ENCODE measurements at regions not wholly inside any gene's neighbourhood (a gene's known extent, or its start where the extent isn't known, plus 50 kb on each side); places are given as distances from the start of the nearest gene placed in this dataset.

DNA sequence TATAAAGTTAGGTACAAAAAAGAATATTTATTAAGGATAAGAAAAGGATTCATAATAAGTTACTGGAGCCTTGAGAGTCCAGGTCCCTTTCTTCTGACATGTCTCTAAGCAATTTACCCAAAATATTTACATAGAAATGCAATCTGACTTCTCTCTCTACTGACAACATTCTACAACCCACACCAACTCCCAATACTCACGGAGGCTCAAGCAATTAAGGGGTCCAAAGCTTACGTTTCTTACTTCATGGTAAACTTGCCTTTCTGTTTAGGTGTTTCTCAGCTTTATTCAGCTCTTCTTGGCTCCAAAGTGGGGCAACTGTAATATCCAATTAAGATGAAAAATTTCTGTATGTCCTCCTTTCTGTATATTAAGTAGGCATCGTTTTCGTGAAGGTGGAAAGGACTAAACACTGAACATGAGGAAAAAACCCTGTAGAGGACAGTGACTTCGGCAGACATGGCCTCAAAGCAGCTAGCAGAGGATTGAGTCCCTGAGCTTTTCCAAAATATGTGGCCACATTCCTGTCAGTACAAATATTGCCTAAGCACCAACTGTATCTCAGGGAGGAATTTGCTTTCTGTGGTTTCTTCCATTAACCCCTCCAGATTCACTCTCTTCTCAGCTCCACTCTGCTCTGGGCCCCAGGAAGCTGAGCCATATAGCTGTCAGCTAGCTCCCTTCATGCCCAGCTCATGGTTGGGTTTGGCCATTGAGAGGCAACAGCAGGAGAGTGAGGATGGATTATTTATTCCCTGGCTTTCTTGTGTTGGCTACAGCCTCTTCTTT, 67.9 kb upstream of the GLS start:
- in situ Hi-C loops (cut with MboI; ENCODE audit: low pct_unique_long_range_greater_than_20kb, low sequenced_read_pairs, unreplicated experiment), result no loop called here
- DNase-seq (ENCODE audit: low spot score), result no peak
- TF ChIP-seq, protein P1, sequence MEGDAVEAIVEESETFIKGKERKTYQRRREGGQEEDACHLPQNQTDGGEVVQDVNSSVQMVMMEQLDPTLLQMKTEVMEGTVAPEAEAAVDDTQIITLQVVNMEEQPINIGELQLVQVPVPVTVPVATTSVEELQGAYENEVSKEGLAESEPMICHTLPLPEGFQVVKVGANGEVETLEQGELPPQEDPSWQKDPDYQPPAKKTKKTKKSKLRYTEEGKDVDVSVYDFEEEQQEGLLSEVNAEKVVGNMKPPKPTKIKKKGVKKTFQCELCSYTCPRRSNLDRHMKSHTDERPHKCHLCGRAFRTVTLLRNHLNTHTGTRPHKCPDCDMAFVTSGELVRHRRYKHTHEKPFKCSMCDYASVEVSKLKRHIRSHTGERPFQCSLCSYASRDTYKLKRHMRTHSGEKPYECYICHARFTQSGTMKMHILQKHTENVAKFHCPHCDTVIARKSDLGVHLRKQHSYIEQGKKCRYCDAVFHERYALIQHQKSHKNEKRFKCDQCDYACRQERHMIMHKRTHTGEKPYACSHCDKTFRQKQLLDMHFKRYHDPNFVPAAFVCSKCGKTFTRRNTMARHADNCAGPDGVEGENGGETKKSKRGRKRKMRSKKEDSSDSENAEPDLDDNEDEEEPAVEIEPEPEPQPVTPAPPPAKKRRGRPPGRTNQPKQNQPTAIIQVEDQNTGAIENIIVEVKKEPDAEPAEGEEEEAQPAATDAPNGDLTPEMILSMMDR (IDR thresholded peaks at IDR 0.05; ENCODE audit: extremely low read depth, insufficient read depth, missing control alignments), result no peak

DNA sequence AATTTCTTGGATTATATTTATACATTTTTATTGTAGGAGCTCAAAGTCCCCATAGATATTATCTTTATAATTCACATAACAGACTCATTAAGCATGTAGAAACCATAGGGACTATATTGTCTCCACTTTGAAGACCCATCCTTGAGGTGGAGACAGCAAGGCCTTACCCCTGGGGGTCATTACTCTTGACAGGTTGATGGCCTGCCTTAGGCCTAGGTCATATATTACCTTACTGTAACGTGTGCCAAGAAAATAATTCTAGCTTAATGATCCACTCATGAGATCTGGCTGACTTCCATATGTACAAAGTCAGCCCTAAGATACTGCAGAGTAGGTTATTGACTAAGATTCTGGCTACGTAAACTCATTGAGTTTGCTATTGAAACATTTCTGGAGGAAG, 65.4 kb upstream of the GLS start:
- TF ChIP-seq, protein P1 (IDR thresholded peaks at IDR 0.05; ENCODE audit: extremely low read depth, insufficient read depth, missing control alignments), result no peak
- in situ Hi-C loops (cut with MboI; ENCODE audit: low pct_unique_long_range_greater_than_20kb, low sequenced_read_pairs, unreplicated experiment), result no loop called here
- DNase-seq (ENCODE audit: low spot score), result no peak

DNA sequence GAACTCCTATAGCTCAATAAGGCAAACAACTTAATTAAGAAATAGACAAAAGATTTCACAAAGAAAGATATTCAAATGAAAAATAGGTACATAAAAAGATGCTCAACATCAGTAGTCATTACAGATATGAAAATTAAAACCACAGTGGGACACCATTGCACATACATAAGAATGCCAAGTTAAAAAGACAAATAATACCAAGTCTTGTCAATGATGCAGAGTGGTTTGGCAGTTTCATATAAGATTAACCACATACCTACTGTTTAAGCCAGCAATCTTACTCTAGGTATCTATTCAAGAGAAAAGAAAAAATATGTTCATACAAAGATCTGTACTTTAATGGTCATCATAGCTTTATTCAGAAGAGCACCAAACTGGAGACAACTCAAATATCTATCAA, 63.5 kb upstream of the GLS start:
- in situ Hi-C loops (cut with MboI; ENCODE audit: low pct_unique_long_range_greater_than_20kb, low sequenced_read_pairs, unreplicated experiment), result no loop called here
- DNase-seq (ENCODE audit: low spot score), result no peak
- TF ChIP-seq, protein P1 (IDR thresholded peaks at IDR 0.05; ENCODE audit: extremely low read depth, insufficient read depth, missing control alignments), result no peak

DNA sequence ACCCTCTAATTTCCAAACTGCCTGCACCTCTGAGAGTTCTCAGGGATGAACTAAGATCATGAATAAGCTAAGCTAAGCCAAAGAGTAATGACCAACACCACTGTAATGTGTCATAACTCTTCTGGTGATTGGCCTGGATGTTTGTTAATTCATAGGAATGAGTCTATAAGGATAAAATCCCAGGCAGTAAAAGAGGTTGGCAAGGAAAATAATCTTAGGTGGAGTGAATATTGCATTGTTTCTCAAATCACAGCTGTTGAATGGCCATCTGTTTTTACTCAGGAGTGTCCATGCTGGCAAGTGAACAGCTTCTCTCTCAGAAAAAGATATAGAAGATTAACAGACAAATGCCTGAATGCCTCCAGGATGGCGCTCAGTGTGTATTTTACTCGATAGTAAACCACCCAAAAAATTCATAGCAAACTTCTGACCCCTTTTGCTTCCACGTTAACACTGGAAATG, 60.8 kb upstream of the GLS start:
- no peak for DNase-seq (ENCODE audit: low spot score)
- TF ChIP-seq, protein P1 (IDR thresholded peaks at IDR 0.05; ENCODE audit: extremely low read depth, insufficient read depth, missing control alignments), result no peak
- in situ Hi-C loops (cut with MboI; ENCODE audit: low pct_unique_long_range_greater_than_20kb, low sequenced_read_pairs, unreplicated experiment), result no loop called here

DNA sequence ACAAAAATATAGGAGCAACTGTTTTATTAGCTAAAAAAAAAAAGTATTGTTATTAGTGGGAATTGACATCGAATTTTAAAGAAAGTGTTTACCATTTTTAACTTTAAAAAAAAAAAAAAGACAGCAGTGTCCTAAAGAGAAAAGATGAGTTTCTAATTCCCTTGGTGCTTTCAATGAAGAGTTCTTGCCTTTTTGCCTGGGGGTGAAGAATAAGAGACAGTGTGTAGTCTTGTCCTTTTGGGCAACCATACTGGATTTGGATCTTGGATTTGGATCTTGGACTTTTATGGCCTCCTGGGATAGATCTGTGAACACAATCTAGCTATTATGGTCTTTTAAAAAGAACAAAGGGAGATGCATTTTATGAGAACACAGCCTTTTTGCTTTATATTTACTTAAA, 60.2 kb upstream of the GLS start:
- in situ Hi-C loops (cut with MboI; ENCODE audit: low pct_unique_long_range_greater_than_20kb, low sequenced_read_pairs, unreplicated experiment), result no loop called here
- no peak for DNase-seq (ENCODE audit: low spot score)
- TF ChIP-seq, protein P1 (IDR thresholded peaks at IDR 0.05; ENCODE audit: extremely low read depth, insufficient read depth, missing control alignments), result no peak

DNA sequence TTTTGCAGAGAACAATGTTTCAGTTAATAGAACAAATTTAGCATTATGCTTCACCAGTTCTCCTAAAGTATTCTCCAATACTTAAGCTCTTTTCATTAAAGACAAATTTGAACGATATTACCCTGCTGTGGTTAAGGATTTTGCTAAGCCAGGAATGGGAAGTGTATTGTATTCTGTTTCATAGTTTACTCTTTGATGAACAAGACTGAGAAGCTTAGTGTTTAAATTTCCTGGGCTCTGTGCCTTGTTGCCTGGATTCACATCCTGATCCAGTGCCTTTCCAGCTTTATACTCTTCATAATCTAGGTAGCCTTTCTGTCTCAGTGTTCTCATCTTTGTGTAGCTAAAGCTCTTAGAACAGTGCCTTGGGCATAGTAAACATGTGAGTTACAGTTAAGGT, 58.6 kb upstream of the GLS start:
- no peak for DNase-seq (ENCODE audit: low spot score)
- in situ Hi-C loops (cut with MboI; ENCODE audit: low pct_unique_long_range_greater_than_20kb, low sequenced_read_pairs, unreplicated experiment), result no loop called here
- TF ChIP-seq, protein P1 (IDR thresholded peaks at IDR 0.05; ENCODE audit: extremely low read depth, insufficient read depth, missing control alignments), result no peak
